Kidney tubule cell (primary cell): ENCODE measurements at regions not wholly inside any gene's neighbourhood (a gene's known extent, or its start where the extent isn't known, plus 50 kb on each side); places are given as distances from the start of the nearest gene placed in this dataset.
A peak's percentile ranks its signal among the peaks of the same experiment; 100 is the strongest.

ENCODE experiments used
- DNase-seq: peaks from one replicate; pipeline ENCODE4 v3.0.0-alpha.2; 2018; ENCODE audit warnings: low spot score

DNA sequence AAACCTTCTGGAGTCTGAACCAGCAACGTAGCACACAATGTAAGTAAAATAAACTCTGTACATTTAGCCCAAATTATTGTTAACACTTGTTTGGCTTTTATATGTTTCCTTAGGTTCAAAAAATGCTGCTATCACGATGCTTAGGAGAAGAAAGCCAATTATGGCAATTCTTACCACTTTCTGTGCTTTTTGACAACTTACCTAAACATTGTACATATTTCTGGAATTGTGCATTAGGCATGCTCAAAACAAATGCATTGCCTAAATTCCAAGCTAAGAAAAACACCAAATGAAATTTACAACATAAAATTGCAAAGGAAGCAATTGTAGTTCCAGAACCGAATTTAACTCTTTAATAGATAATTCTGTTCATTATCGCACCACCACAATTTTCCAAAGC lies 585.6 kb upstream of the DSEL start:
- DNase-seq = no peak

GRCh38 chr18:68098655-68099054 lies 582.1 kb upstream of the DSEL start:
- no peak for DNase-seq

- no peak for DNase-seq
Measured at GRCh38 chr18:68086481-68086880, 570.0 kb upstream of the DSEL start.

DNA sequence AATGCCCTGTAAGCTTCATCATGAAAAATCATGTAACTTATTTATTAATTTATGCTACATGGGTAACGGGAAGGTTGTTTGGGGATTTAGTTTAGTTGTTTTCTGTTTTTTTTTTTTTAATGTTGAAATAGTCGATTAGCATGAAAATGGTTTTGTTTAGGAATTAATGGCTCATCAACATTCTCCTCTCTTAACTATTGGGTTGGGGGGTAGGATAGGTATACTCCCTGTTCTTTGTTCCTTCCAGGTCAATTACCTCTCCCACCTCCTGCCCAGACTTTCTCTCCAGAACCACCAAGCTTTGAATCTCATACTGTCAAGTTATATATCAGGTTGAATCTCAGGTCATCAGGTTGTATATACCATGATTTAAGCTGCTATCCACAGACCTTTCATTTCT lies 568.7 kb upstream of the DSEL start:
- no peak for DNase-seq

DNA sequence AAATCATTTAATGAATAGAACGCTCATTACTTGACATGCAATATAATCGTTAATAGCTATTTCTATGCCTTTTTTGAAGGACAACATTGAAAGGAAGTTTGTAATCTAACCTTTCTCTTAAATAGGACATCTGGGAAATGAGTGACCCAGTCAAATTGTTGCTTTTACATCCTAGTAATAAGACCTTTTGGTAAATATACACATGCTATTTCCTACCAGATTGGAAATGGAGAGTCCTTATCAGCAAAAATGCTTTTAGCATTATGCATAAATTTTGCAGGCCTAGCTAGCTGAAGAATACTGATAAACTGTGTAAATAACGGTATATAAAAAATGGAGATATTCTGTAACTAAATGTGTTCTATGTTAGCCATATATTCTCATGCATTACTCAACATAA lies 567.3 kb upstream of the DSEL start:
- DNase-seq = no peak

GRCh38 chr18:68083131-68083530 lies 566.6 kb upstream of the DSEL start:
- DNase-seq = peak; percentile 5

- DNase-seq = no peak
Measured at GRCh38 chr18:68072744-68073143, 556.2 kb upstream of the DSEL start.

DNA sequence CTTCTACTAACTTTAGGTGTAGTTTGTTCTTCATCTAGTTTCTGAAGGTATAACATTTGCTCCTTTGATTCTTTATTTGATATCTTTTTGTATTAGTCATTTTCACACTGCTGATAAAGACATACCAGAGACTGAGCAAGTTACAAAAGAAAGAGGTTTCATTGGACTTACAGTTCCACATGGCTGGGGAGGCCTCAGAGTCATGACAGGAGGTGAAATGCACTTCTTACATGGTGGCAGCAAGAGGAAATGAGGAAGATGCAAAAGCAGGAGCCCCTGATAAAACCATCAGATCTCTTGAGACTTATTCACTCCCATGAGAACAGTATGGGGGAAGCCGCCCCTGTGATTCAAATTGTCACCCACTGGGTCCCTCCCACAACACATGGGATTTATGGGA lies 544.4 kb upstream of the DSEL start:
- no peak for DNase-seq

DNA sequence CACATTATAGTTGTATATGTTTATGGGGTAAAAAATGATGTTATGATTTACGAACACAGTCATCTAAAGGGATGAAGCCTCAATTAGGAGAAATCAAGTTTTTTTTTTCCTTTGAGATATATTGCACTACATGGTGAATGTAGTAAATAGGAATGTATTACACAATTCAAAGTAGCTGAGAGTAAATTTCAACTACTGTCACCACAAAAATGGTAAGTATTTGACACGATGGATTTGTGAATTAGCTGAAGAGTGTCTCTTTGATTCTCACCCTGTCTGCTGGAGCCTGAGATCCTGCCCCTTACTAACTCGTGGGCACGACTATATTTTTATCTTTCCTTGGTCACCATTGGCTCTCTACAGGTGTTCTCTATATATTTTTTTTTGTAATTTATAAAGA lies 540.4 kb upstream of the DSEL start:
- DNase-seq = no peak

DNA sequence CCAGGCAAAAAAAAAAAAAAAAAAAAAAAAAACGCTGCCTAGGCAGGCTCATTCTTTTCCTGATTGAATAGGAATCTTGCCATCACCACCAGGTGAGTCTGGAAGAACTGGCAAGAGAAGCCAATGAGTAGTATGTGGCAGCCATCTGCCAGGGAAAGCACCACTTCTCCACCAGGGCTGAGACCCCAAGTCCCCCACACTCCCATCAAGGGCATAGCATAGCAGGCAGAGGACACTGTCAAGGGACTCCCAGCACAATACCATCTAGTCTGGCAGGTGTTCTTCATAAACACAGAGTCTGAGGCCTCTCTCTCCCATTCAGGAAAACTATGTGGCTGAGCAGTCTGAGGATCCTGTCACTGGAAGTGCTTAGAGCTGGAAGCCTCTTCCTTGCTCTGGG lies 538.1 kb upstream of the DSEL start:
- DNase-seq = no peak

DNA sequence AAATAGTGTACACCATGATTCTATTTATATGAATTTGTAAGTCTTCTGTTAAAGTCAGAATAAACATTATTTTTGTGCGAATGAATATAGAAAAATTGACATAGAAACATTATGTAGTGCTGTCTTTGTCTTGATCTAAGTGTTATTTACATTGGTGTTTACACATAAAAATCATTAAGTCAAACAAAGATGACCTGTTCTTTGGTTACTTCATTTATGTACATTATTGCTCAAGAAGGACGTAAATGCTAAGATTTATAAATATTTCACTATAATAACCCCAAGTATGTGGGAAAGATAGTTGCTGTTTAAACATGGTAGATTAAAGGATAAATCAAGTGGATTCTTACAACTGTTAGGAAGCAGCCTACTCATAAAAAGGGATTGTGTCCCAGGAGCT lies 536.8 kb upstream of the DSEL start:
- DNase-seq = no peak

DNA sequence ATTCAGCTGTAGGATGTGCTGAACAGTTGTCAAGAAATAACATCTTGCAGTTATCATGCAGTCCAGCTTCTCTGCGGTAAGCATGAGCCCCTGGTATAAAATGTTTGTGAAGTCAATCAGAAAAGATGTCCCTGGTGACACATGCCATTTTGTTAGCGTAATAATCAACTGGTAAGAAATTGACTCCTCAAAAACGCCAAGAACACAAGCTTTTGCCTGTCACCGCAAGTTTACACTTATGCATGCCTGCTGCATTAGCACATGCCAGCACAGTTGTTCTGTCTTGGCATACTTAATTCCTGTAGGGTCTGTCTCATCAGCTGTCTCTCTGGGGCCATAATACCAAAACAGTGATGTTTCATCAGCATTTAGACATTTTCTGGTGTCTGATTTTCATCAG lies 524.8 kb upstream of the DSEL start:
- DNase-seq = no peak

DNA sequence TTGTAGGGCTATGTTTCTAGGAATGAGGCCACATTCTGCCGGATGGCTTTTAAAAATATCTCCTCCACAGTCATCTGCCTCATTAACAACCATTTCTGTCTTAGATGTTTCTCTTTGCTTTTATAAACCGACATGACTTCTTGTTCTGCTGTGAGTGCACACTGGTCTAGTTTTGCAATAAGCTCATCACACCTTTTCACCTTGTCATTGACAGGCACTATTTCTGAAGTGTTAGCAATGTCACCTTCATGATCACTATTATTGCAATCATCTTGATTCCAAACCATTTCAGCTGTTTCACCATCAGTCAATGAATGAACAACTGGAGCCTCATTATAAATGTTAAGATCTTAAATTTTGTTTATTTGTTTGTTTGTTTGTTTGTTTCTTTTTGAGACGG lies 523.7 kb upstream of the DSEL start:
- no peak for DNase-seq

DNA sequence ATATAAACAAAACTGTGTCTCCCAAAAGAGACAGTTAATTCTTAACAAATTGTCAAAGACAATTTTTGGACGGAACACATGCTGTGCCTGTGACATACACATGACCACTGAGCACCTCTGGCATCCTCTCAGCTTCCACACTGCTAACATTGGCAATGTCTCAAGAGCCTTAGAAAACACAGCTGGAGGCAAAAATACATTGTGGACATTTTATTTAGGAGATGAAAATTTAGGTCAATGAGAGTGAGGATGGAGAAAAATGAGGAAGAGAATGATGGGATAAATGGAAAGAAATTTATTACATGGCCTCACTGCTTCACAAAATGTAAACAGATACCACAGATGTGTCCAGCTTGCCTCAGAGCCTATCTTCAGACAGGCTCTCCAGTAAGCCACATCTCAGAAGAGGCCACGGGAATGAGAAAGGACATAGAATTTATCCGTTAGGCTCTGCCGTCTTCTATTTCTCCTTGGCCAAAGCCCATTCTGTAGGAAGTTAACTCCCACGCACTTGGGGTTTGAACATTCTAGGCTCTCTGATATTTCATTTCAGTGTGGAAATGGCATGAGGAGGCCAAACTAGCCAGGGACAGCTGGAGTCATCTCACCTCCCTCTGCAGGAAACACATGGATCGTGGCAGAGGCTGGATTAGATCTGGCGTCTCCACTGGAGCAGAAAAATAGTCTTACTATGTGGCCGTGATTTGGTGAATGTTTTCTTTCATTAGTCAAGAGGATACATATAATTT lies 519.4 kb upstream of the DSEL start:
- no peak for DNase-seq

DNA sequence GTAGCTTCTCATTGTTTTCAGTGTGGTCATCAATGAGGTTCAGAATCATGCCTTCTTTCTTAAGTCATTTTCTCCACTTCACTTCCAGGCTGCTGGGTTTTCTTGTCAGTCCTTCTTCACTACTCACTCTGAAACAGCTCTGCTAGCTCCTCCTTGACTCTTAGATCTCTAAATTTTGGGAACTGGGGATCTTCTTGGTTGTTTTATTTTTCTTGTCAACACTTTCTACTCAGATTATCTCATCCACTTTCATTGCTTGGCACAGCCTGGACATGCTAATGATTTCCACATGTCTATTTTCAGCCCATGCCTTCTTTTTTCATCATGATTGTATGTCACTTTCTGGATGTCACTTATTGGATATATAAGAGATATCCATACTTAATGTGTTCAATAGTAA lies 517.8 kb upstream of the DSEL start:
- DNase-seq = no peak

DNA sequence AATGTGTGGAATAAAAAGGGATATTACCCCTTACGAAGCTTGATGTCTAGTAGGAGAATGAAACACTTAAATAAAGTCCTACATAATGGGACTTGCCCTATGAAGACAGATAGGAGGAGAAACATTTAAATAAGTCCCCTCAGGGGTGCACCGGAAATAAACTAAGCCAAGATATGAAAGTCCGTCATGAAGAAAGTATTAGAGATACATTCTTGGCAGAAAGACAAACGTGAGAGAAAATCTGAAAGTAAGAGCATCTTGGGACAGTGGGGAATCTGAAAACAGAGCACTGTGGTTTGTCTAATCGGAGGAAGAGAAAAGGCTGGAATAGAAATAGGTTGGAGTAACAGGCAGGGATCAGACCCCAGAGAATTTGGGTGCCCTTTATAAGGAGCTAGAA lies 516.9 kb upstream of the DSEL start:
- DNase-seq = no peak

DNA sequence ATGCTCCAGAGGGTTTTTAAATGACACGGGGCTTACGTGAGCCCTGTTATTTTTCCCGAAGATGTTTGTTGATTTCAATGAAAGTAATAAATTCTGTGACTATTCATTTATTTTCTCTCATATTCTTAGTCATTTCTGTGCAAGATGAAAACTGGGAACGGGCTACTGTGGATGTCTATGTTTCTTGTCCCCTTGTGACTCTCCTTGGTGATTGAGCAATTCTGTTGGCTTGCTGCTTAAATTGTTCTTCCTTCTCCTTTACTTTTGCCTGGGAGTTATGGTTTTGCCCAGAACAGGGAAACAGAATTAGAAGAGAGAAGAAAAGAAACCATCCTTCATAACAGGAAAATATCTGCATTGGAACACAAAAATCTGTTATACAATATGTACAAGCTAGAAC lies 508.2 kb upstream of the DSEL start:
- no peak for DNase-seq

GRCh38 chr18:68017385-68017784 lies 500.9 kb upstream of the DSEL start:
- no peak for DNase-seq

DNA sequence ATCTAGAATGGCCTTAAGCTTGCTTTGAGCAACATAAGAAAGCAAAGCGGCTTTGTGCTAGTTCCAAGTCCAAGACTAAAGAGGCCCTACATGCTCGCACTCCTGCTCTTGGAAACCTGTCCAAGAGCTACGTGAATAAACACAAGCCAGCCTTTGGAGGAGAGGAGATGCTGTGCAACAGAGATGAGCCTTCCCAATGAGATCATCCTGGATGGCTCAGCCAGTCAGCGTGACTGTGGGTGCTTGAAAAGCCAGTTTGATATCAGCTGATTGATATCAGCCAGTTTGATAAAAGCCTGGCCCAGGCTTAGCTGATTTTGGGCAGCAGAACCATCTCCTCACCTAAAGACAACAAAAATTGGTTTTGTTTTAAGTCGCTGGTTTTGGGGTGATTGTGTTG lies 481.0 kb upstream of the DSEL start:
- DNase-seq = no peak

DNA sequence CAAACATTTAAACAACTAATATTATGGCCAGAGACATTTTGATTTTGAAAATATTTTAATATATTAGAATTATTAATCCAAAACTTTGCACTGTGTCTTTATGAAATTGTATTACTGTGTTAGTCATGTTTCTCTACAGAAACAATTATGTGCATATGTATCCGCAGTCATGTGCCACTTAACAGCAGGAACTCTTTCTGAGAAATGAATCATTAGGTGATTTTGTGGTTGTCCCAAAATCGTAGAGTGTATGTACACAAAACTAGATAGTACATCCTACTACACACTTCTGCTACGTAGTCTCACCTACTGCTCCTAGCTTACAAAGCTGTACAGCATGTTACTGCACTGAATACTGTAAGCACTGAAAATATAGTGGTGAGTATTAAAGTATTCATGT lies 479.2 kb upstream of the DSEL start:
- DNase-seq = no peak

DNA sequence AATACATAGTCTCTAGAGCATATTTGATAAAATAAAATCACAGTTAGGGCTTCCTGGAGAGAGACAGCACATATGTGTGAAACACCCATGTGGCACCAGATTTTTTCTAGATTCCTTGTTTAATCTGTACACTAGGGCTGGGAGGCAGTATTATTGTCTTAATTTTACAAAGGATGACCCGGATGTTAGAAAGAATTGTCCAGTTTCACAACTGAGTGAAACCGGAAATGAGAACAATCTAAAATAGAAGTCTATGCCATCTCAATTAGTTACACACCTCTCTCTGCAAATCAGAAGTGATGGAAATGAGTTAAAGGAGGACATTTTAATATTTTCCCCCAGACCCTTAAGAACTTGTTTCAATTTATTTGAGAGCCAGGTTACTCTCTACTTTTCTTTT lies 463.7 kb upstream of the DSEL start:
- no peak for DNase-seq

DNA sequence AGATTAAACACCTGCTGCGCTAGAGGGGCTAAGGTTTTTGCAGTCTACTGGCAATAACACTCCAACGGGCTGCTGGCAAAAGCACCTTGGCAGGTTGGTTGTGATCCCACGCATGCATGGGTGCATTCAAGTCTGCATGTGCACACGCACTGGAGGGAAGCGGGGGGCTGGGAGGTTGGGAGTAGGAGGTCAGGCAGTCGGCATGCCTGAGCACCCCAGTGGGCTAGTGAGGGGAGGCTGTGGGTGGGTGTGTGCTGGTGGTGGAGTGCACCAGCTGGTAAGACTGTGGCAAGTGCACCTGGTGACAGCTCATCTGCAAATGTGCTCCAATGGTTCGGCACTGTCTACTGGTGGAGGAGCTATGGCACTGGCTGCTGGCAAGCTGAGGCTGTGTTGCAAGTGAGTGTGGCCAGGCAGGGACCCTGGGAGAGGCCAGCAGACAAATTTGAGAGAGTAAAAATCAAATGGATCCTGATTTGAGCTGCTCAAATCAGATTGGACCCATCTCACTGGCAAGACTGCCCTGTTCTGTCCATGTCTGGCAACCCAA lies 460.6 kb upstream of the DSEL start:
- no peak for DNase-seq

DNA sequence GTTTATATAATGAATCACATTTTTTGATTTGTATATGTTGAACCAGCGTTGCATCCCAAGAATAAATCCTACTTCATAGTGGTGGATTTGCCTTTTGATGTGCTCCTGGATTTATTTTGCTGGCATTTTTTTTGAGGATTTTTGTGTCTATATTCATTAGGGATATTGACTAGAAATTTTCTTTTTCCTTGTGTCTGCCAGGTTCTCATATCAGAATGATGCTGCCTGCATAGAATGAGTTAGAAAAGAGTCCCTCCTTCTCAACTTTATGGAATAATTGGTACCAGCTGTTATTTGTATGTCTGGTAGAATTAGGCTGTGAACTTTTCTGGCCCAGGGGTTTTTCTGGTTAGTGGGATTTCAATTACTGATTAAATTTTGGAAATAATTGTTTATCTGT lies 457.4 kb upstream of the DSEL start:
- DNase-seq = no peak

GRCh38 chr18:67969458-67969857 lies 452.9 kb upstream of the DSEL start:
- no peak for DNase-seq
